ENCODE measurements at regions not wholly inside any gene's neighbourhood (a gene's known extent, or its start where the extent isn't known, plus 50 kb on each side); places are given as distances from the start of the nearest gene placed in this dataset.
"Not testable (repeated sequence)": the region's sequence is repeated elsewhere in the genome, so short reads cannot be mapped to it uniquely, and the experiment has no call there.

- Histone ChIP-seq H3K79me2 (ENCODE audit: insufficient read depth, low read length) (no peaks in the 10 kb centered on the region), H3F3A (ENCODE audit: low read depth) (no peaks in the 10 kb centered on the region), H3K4me2 (ENCODE audit: low read depth, low read length, poor library complexity, severe bottlenecking) (no peak overlapping the region), H3K9me3 (ENCODE audit: insufficient read depth, low read depth, low read length) (no peaks in the 10 kb centered on the region), H3K4me3 (ENCODE audit: low read length, poor library complexity, severe bottlenecking) (no peak overlapping the region), H3K4me1 (ENCODE audit: insufficient read depth, low read length, poor library complexity, severe bottlenecking) (no peaks in the 10 kb centered on the region), H3K9me2 (replicated peaks; ENCODE audit: low read depth, low read length) (no peaks in the 10 kb centered on the region), H3K27me3 (ENCODE audit: insufficient read depth, low read length, poor library complexity, severe bottlenecking) (no peaks in the 10 kb centered on the region), H3K36me3 (ENCODE audit: insufficient read depth, low read length) (no peaks in the 10 kb centered on the region), H2AFZ (ENCODE audit: low read length) (peak overlapping the region; percentile 7), H4K20me1 (ENCODE audit: insufficient read depth, low read length, poor library complexity, severe bottlenecking) (no peaks in the 10 kb centered on the region), H3K9ac (ENCODE audit: low read depth, low read length, poor library complexity, severe bottlenecking) (no peak overlapping the region)
- TF ChIP-seq EZH2phosphoT487 (IDR thresholded peaks at IDR 0.05; ENCODE audit: borderline replicate concordance) (no peak), CTCF (conservative IDR thresholded peaks at IDR 0.05; ENCODE audit: low read length) (no peak)
Observed at GRCh38 chr21:23812485-23812884, 1794.8 kb downstream of the MRPL39 start.

- Histone ChIP-seq H3K27me3 (ENCODE audit: insufficient read depth, low read length, poor library complexity, severe bottlenecking) (no peaks in the 10 kb centered on the region), H3K4me1 (ENCODE audit: insufficient read depth, low read length, poor library complexity, severe bottlenecking) (no peaks in the 10 kb centered on the region), H3K9ac (ENCODE audit: low read depth, low read length, poor library complexity, severe bottlenecking) (no peak overlapping the region), H3K79me2 (ENCODE audit: insufficient read depth, low read length) (no peaks in the 10 kb centered on the region), H3K4me2 (ENCODE audit: low read depth, low read length, poor library complexity, severe bottlenecking) (no peak overlapping the region), H4K20me1 (ENCODE audit: insufficient read depth, low read length, poor library complexity, severe bottlenecking) (no peaks in the 10 kb centered on the region), H2AFZ (ENCODE audit: low read length) (peak overlapping the region; percentile 7), H3K9me3 (ENCODE audit: insufficient read depth, low read depth, low read length) (no peaks in the 10 kb centered on the region), H3K9me2 (replicated peaks; ENCODE audit: low read depth, low read length) (no peaks in the 10 kb centered on the region), H3F3A (ENCODE audit: low read depth) (no peaks in the 10 kb centered on the region), H3K36me3 (ENCODE audit: insufficient read depth, low read length) (no peaks in the 10 kb centered on the region), H3K4me3 (ENCODE audit: low read length, poor library complexity, severe bottlenecking) (no peak overlapping the region)
- TF ChIP-seq EZH2phosphoT487 (IDR thresholded peaks at IDR 0.05; ENCODE audit: borderline replicate concordance) (no peak), CTCF (conservative IDR thresholded peaks at IDR 0.05; ENCODE audit: low read length) (no peak)
Observed at GRCh38 chr21:23811805-23812204, 1795.5 kb downstream of the MRPL39 start.

- Histone ChIP-seq H3K9me2 (replicated peaks; ENCODE audit: low read depth, low read length) (no peaks in the 10 kb centered on the region), H4K20me1 (ENCODE audit: insufficient read depth, low read length, poor library complexity, severe bottlenecking) (no peaks in the 10 kb centered on the region), H3K4me3 (ENCODE audit: low read length, poor library complexity, severe bottlenecking) (no peak overlapping the region), H3K4me2 (ENCODE audit: low read depth, low read length, poor library complexity, severe bottlenecking) (no peak overlapping the region), H3K79me2 (ENCODE audit: insufficient read depth, low read length) (no peaks in the 10 kb centered on the region), H3F3A (ENCODE audit: low read depth) (no peaks in the 10 kb centered on the region), H3K9ac (ENCODE audit: low read depth, low read length, poor library complexity, severe bottlenecking) (no peak overlapping the region), H3K9me3 (ENCODE audit: insufficient read depth, low read depth, low read length) (no peaks in the 10 kb centered on the region), H3K27me3 (ENCODE audit: insufficient read depth, low read length, poor library complexity, severe bottlenecking) (no peaks in the 10 kb centered on the region), H2AFZ (ENCODE audit: low read length) (no peak overlapping the region), H3K36me3 (ENCODE audit: insufficient read depth, low read length) (no peaks in the 10 kb centered on the region), H3K4me1 (ENCODE audit: insufficient read depth, low read length, poor library complexity, severe bottlenecking) (no peaks in the 10 kb centered on the region)
- TF ChIP-seq CTCF (conservative IDR thresholded peaks at IDR 0.05; ENCODE audit: low read length), result no peak
- TF ChIP-seq EZH2phosphoT487 (IDR thresholded peaks at IDR 0.05; ENCODE audit: borderline replicate concordance), result no peak
Observed at GRCh38 chr21:23809573-23809972, 1797.7 kb downstream of the MRPL39 start.

- not testable (repeated sequence) for H3K79me2 ChIP-seq (ENCODE audit: insufficient read depth, low read length); H3K9me2 ChIP-seq (replicated peaks; ENCODE audit: low read depth, low read length); H3K9me3 ChIP-seq (ENCODE audit: insufficient read depth, low read depth, low read length); H3K27me3 ChIP-seq (ENCODE audit: insufficient read depth, low read length, poor library complexity, severe bottlenecking); H3K9ac ChIP-seq (ENCODE audit: low read depth, low read length, poor library complexity, severe bottlenecking); H3K36me3 ChIP-seq (ENCODE audit: insufficient read depth, low read length); H3K4me1 ChIP-seq (ENCODE audit: insufficient read depth, low read length, poor library complexity, severe bottlenecking); H3K4me2 ChIP-seq (ENCODE audit: low read depth, low read length, poor library complexity, severe bottlenecking); H2AFZ ChIP-seq (ENCODE audit: low read length); H3F3A ChIP-seq (ENCODE audit: low read depth); H4K20me1 ChIP-seq (ENCODE audit: insufficient read depth, low read length, poor library complexity, severe bottlenecking); H3K4me3 ChIP-seq (ENCODE audit: low read length, poor library complexity, severe bottlenecking)
Observed at GRCh38 chr21:23806966-23807548, 1800.2 kb downstream of the MRPL39 start.

All from Loucy (cell line).